ENCODE measurements at regions not wholly inside any gene's neighbourhood (a gene's known extent, or its start where the extent isn't known, plus 50 kb on each side); places are given as distances from the start of the nearest gene placed in this dataset.

DNA sequence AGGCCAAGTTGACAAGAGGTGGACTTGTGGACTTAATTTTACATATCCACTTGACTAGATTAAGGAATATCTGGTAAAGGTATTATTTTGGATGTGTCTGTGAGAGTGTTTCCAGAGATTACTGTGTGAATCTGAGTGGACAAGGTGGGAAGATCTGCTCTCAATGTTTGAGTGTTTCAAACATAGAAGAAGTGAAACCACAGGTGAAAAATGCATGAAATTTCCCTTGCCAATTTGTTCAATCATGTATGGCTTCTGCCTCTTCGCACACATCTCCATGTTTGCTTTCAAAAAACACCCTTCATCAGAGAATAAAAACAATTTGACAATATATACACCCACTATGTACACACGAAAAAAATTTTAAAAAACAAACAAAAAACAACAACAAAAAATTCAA is 152.7 kb downstream of the SALL1 start:
- TF ChIP-seq SIN3A (IDR thresholded peaks at IDR 0.05; ENCODE audit: borderline replicate concordance, low read depth, low read length), result no peak
- no peak for TF ChIP-seq YY1 (IDR thresholded peaks at IDR 0.05; ENCODE audit: low read depth)
- no peak for TF ChIP-seq CTCF (IDR thresholded peaks at IDR 0.05)
- TF ChIP-seq ELF1 (IDR thresholded peaks at IDR 0.05), result no peak
- TF ChIP-seq, protein P1, sequence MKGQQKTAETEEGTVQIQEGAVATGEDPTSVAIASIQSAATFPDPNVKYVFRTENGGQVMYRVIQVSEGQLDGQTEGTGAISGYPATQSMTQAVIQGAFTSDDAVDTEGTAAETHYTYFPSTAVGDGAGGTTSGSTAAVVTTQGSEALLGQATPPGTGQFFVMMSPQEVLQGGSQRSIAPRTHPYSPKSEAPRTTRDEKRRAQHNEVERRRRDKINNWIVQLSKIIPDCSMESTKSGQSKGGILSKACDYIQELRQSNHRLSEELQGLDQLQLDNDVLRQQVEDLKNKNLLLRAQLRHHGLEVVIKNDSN (IDR thresholded peaks at IDR 0.05; ENCODE audit: borderline replicate concordance, low read depth), result no peak
- TF ChIP-seq RXRA (IDR thresholded peaks at IDR 0.05; ENCODE audit: borderline replicate concordance, low read depth), result no peak
- no peak for TF ChIP-seq JUND (IDR thresholded peaks at IDR 0.05)
- no peak for TF ChIP-seq USF2 (IDR thresholded peaks at IDR 0.05; ENCODE audit: borderline replicate concordance, low read depth, low read length)
- no peak for TF ChIP-seq GATA2 (CRISPR knock-in tag; IDR thresholded peaks at IDR 0.05)
- TF ChIP-seq PBX3 (IDR thresholded peaks at IDR 0.05), result no peak
- no peak for TF ChIP-seq FOSL2 (IDR thresholded peaks at IDR 0.05; ENCODE audit: borderline replicate concordance, low read depth)
- TF ChIP-seq TCF12 (IDR thresholded peaks at IDR 0.05), result no peak

Measured in SK-N-SH (cell line).